Thyroid gland (tissue), 4 donors: ENCODE measurements at regions not wholly inside any gene's neighbourhood (a gene's known extent, or its start where the extent isn't known, plus 50 kb on each side); places are given as distances from the start of the nearest gene placed in this dataset.

Experiments
- DNase-seq, 2 donors: peaks; one replicate each; pipeline ENCODE4 v3.0.0-alpha.2; 2019
- H3K27ac ChIP-seq, 3 donors: fragments of 200-600 bp; sonication (generic); 1 replicate in 2 of 3; 2 replicates in 1 of 3; pipeline ENCODE4 v1.5.1; 2016 to 2019; ENCODE audit warnings: mild to moderate bottlenecking in 1 of 3, moderate library complexity in 1 of 3
- H3K27me3 ChIP-seq: fragments of 200-600 bp; sonication (generic); one replicate; pipeline ENCODE4 v1.5.1; 2019
- H3K36me3 ChIP-seq, 2 donors: fragments of 200-600 bp; sonication (generic); one replicate each; pipeline ENCODE4 v1.5.1; 2016 to 2019
- H3K4me1 ChIP-seq, 2 donors: fragments of 200-600 bp; sonication (generic); one replicate each; pipeline ENCODE4 v1.5.1; 2017 to 2019
- H3K4me3 ChIP-seq, 3 donors: fragments of 200-600 bp; sonication (generic); replicated peaks in 1 of 3; 1 replicate in 2 of 3; 2 replicates in 1 of 3; pipeline ENCODE4 v1.5.1; 2016; ENCODE audit warnings: mild to moderate bottlenecking in 1 of 3
- H3K9me3 ChIP-seq: fragments of 200-600 bp; sonication (generic); one replicate; pipeline ENCODE4 v1.5.1; 2017
- POLR2A ChIP-seq, 2 donors: fragments of 450-650 bp; IDR thresholded peaks; one replicate each; pipeline ENCODE4 v1.6.1; 2017; ENCODE audit warnings: antibody characterized with exemption in 2 of 2, mild to moderate bottlenecking in 2 of 2, moderate library complexity in 1 of 2
- WGBS, 2 donors: methylation state at CpG; one replicate each; pipeline ENCODE4 v1.1.5; 2017; 5-methylcytosine and 5-hydroxymethylcytosine counted together
- intact Hi-C: fragments of 100-400 bp; cut with DNase I; formaldehyde crosslinking; loops from one replicate; pipeline ENCODE4 v1.15.1; 2023
- TF ChIP-seq, protein P1 (sequence below), 6 experiments: fragments of 200-600 bp in 3 of 6; fragments of 450-650 bp in 3 of 6; sonication (generic) in 3 of 6; IDR thresholded peaks; one replicate each; pipeline ENCODE4 v1.5.1; 2016 to 2019; ENCODE audit warnings: antibody characterized with exemption in 6 of 6, mild to moderate bottlenecking in 2 of 6, inconsistent platforms in 1 of 6, moderate library complexity in 1 of 6

DNA sequence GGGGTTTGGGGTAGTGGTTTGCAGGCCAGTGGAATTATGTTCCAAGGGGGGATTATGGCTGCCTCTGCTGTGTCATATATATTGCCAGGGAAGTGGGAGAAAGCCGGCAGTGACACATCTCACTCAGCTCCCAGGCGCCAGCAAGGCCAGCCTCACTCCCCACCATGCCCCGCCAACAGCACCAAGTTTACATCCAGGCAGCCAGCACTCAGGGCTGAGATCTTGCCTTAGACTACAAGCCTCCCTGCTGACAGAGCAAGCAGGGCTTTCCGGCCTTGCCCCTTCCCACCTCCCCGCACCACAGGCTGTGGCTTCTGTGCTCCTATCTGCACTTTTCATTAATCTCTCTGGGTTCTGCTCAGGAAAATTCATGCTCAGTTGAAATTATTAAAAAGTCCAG, 385.1 kb downstream of the MZT1 start:
- no peaks in the 10 kb centered on the region for H3K27me3 ChIP-seq
- H3K27ac ChIP-seq = no peak overlapping the region
- no peak overlapping the region for H3K4me3 ChIP-seq
- 96 to 100% methylated on average over 5 of the region's 5 CpGs for WGBS, 2 donors
- no peaks in the 10 kb centered on the region for H3K36me3 ChIP-seq
- H3K9me3 ChIP-seq = no peaks in the 10 kb centered on the region
- TF ChIP-seq POLR2A (IDR thresholded peaks at IDR 0.05) = no peak
- TF ChIP-seq, protein P1, sequence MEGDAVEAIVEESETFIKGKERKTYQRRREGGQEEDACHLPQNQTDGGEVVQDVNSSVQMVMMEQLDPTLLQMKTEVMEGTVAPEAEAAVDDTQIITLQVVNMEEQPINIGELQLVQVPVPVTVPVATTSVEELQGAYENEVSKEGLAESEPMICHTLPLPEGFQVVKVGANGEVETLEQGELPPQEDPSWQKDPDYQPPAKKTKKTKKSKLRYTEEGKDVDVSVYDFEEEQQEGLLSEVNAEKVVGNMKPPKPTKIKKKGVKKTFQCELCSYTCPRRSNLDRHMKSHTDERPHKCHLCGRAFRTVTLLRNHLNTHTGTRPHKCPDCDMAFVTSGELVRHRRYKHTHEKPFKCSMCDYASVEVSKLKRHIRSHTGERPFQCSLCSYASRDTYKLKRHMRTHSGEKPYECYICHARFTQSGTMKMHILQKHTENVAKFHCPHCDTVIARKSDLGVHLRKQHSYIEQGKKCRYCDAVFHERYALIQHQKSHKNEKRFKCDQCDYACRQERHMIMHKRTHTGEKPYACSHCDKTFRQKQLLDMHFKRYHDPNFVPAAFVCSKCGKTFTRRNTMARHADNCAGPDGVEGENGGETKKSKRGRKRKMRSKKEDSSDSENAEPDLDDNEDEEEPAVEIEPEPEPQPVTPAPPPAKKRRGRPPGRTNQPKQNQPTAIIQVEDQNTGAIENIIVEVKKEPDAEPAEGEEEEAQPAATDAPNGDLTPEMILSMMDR (IDR thresholded peaks at IDR 0.05) = no peak
- H3K4me1 ChIP-seq = no peaks in the 10 kb centered on the region
- intact Hi-C loops = no loop called here
- DNase-seq = no peak

DNA sequence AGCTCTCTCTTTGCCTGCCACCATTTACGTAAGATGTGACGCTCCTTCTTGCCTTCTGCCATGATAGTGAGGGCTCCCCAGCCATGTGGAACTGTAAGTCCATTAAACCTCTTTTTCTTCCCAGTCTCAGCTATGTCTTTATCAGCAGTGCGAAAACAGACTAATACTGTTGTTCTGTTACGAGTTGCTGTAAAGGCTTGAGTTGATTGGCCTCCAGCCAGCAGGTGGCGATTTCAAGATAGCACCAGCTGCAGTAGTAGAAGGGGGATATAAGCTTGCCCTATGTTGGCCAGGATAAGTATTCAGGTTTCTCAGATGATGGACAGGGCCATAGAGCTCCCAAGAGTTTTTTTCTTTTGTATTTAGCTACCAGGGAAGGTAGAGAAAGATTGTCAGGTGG, 385.5 kb downstream of the MZT1 start:
- Histone ChIP-seq H3K27me3 (no peaks in the 10 kb centered on the region), H3K4me1 (no peaks in the 10 kb centered on the region), H3K27ac (no peak overlapping the region), H3K9me3 (no peaks in the 10 kb centered on the region), H3K36me3 (no peaks in the 10 kb centered on the region), H3K4me3 (no peak overlapping the region)
- intact Hi-C loops = no loop called here
- peak in 1 of 2 donors; percentile 1 for DNase-seq
- 88 to 97% methylated on average over 5 of the region's 5 CpGs for WGBS, 2 donors
- TF ChIP-seq, protein P1 (IDR thresholded peaks at IDR 0.05) = no peak
- TF ChIP-seq POLR2A (IDR thresholded peaks at IDR 0.05) = no peak

DNA sequence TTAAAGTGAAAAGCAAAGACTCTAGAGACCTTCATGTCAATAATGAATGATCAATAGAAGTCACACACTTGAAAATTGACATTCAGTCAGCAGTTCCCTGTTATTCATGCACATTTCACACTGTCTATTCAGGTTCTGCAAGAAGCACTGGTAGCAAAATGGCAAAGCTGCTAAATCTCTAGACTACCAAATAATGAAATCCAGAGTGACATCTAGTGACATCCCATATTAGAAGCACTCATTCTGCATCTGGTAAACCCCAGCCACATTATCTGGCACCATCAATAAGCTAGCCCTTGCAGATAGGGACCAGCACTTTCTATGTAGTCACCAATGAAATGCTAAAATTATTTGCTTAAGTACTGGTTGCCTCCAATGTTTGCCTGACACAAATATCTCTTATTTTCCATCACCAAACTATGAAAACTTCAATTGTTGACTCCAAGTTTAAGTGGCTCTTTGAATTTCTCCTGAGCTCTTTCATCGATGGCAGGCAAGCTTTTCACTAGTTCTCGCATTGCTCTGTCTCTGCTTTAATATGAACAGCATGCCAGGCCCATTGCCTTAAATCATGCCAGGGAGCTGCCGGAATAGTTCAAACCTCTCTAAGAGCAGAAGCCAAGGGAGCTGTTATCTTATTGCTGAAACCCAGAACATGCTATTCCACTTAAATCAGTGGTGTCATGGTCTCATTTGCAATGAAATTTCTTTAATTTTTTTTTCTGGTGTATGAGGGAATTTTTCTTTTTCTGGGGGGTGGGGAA, 409.9 kb downstream of the MZT1 start:
- 79 to 85% methylated on average over 3 of the region's 3 CpGs for WGBS, 2 donors
- H3K9me3 ChIP-seq = no peaks in the 10 kb centered on the region
- no peak overlapping the region for H3K4me3 ChIP-seq
- no peak for DNase-seq
- intact Hi-C loops = no loop called here
- H3K27me3 ChIP-seq = no peaks in the 10 kb centered on the region
- no peak for TF ChIP-seq POLR2A (IDR thresholded peaks at IDR 0.05)
- TF ChIP-seq, protein P1 (IDR thresholded peaks at IDR 0.05) = no peak
- H3K4me1 ChIP-seq = no peaks in the 10 kb centered on the region
- no peak overlapping the region for H3K27ac ChIP-seq
- no peaks in the 10 kb centered on the region for H3K36me3 ChIP-seq

DNA sequence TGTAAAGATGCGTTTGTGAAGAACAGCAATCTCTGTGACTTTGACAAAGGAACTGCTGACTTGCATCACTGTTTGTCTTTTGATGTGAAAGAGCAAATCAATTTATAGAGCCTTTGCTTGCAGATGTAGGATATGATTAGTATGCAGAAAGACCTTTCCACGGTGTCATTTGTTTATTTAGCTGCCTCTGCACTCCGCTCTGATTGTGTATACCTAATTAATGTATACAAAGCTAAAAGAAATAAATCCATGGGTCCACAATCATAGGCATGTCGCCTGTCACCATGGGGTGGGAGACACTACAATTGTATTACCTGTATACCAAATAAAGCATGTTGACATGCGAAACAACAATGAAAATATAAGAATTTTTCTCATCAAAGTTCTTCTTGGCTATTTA, 410.7 kb downstream of the MZT1 start:
- H3K27ac ChIP-seq = no peak overlapping the region
- no peaks in the 10 kb centered on the region for H3K4me1 ChIP-seq
- TF ChIP-seq, protein P1 (IDR thresholded peaks at IDR 0.05) = no peak
- TF ChIP-seq POLR2A (IDR thresholded peaks at IDR 0.05) = no peak
- intact Hi-C loops = no loop called here
- H3K9me3 ChIP-seq = no peaks in the 10 kb centered on the region
- 83 to 90% methylated on average over 5 of the region's 5 CpGs for WGBS, 2 donors
- DNase-seq = no peak
- no peaks in the 10 kb centered on the region for H3K27me3 ChIP-seq
- H3K36me3 ChIP-seq = no peaks in the 10 kb centered on the region
- no peak overlapping the region for H3K4me3 ChIP-seq

DNA sequence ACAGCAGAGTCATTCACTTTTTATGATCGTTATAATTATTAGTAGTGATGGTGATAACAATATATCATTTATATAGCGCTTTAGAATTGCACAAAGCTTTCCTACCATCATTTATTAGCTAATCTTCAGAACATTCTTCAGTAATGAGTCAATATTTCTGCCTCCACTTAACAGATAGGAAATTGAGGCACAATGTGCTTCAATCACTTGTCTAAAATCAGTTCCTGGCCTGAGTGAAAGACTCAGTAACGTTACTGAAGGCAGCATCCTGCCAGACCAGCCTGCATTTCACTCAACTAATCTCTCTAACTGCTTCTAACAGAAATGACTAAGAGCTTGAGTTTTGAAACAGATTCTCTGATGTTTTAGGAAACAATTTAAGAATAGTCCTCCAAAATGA, 412.1 kb downstream of the MZT1 start:
- H3K4me1 ChIP-seq = no peaks in the 10 kb centered on the region
- 70 to 77% methylated on average over 3 of the region's 3 CpGs for WGBS, 2 donors

More for the DNA sequence above, 412.1 kb downstream of the MZT1 start:
- no peaks in the 10 kb centered on the region for H3K27me3 ChIP-seq
- no peak overlapping the region for H3K4me3 ChIP-seq
- intact Hi-C loops = no loop called here
- H3K36me3 ChIP-seq = no peaks in the 10 kb centered on the region
- no peak overlapping the region for H3K27ac ChIP-seq
- no peaks in the 10 kb centered on the region for H3K9me3 ChIP-seq
- no peak for DNase-seq
- TF ChIP-seq, protein P1 (IDR thresholded peaks at IDR 0.05) = no peak
- TF ChIP-seq POLR2A (IDR thresholded peaks at IDR 0.05) = no peak
